GM12878 (cell line): ENCODE measurements at regions not wholly inside any gene's neighbourhood (a gene's known extent, or its start where the extent isn't known, plus 50 kb on each side); places are given as distances from the start of the nearest gene placed in this dataset.

Source experiments
- ATAC-seq: fragments of 200-7000 bp; cut with Tn5 transposase; 3 replicates; pipeline ENCODE4 v1.9.1; 2020; ENCODE audit warnings: mild to moderate bottlenecking, moderate library complexity
- BruUV-seq: library from RNA; stranded (reverse); fragments of 400-500 nt; replicated peaks from 2 replicates; lab custom pipeline; 2021; lab: Mats Ljungman, UMichigan
- CTCF ChIA-PET: fragments of 300-600 bp; sonication (Branson Sonifier 250); formaldehyde crosslinking; extraction: SDS; loops from one replicate; lab custom pipeline; 2021; ENCODE audit warnings: inconsistent platforms; lab: Yijun Ruan, JAX
- POLR2A ChIA-PET: fragments of 350-600 bp; formaldehyde crosslinking; extraction: SDS; loops from one replicate; lab custom pipeline; 2021; ENCODE audit warnings: inconsistent platforms; lab: Charles Lee
- RAD21 ChIA-PET: fragments of 300-600 bp; sonication (Branson Sonifier 250); formaldehyde crosslinking; loops from one replicate; lab custom pipeline; 2023; ENCODE audit warnings: antibody characterized with exemption; ENCODE audit not compliant: unreplicated experiment; lab: Charles Lee
- SMC1A ChIA-PET: fragments of 300-600 bp; sonication (Branson Sonifier 250); formaldehyde crosslinking; loops from one replicate; lab custom pipeline; 2023; ENCODE audit not compliant: unreplicated experiment, uncharacterized antibody; lab: Charles Lee
- DNase-seq: peaks from one replicate; pipeline ENCODE4 v3.0.0-alpha.2; 2011; ENCODE audit warnings: low read depth, low spot score
- FAIRE-seq: peaks from 3 replicates; lab custom pipeline; 2011; peaks lifted over from hg19 to GRCh38; lab: Jason Lieb, UNC
- H2AFZ ChIP-seq: 2 replicates; pipeline ENCODE4 v1.6.0; 2011; ENCODE audit warnings: low read depth, low read length, control low read depth; ENCODE audit not compliant: control insufficient read depth
- H3K27ac ChIP-seq: 2 replicates; pipeline ENCODE4 v1.5.1; 2011; ENCODE audit warnings: control low read depth; ENCODE audit not compliant: control insufficient read depth, insufficient read depth
- H3K27me3 ChIP-seq, 2 experiments: replicated peaks in 1 of 2; 2 replicates each; pipeline versions ENCODE4 v1.6.0 to v1.6.1; 2011; ENCODE audit warnings: low read length in 1 of 2; ENCODE audit not compliant: control insufficient read depth in 2 of 2, insufficient read depth in 2 of 2
- H3K36me3 ChIP-seq, 2 experiments: 2 replicates each; pipeline ENCODE4 v1.5.1; 2011; ENCODE audit warnings: low read length in 1 of 2; ENCODE audit not compliant: control insufficient read depth in 2 of 2, insufficient read depth in 2 of 2
- H3K4me1 ChIP-seq: 2 replicates; pipeline ENCODE4 v1.6.1; 2011; ENCODE audit warnings: mild to moderate bottlenecking, low read length, moderate library complexity, mixed read lengths; ENCODE audit not compliant: control insufficient read depth, insufficient read depth
- H3K4me2 ChIP-seq: 2 replicates; pipeline ENCODE4 v1.6.0; 2011; ENCODE audit warnings: control low read depth; ENCODE audit not compliant: control insufficient read depth, insufficient read depth
- H3K4me3 ChIP-seq: fragments of 200-600 bp; sonication (generic); 2 replicates; pipeline ENCODE4 v1.5.1; 2016
- H3K79me2 ChIP-seq: 2 replicates; pipeline ENCODE4 v1.6.0; 2011; ENCODE audit warnings: low read length; ENCODE audit not compliant: control insufficient read depth, insufficient read depth
- H3K9ac ChIP-seq: 2 replicates; pipeline ENCODE4 v1.8.0; 2011; ENCODE audit warnings: low read length, control low read depth, mixed read lengths; ENCODE audit not compliant: control insufficient read depth, insufficient read depth
- H3K9me3 ChIP-seq: replicated peaks from 3 replicates; pipeline ENCODE4 v1.5.1; 2011; ENCODE audit warnings: mild to moderate bottlenecking, low read length; ENCODE audit not compliant: control insufficient read depth, insufficient read depth
- H4K20me1 ChIP-seq: 2 replicates; pipeline ENCODE4 v1.6.0; 2011; ENCODE audit not compliant: control insufficient read depth, insufficient read depth
- BCL11A ChIP-seq: IDR thresholded peaks from 2 replicates; pipeline ENCODE4 v1.6.1; 2011; ENCODE audit warnings: low read depth, low read length
- BHLHE40 ChIP-seq, 2 experiments: fragments of 450-650 bp in 1 of 2; IDR thresholded peaks; 2 replicates each; pipeline ENCODE4 v1.6.1; 2011 to 2017; ENCODE audit warnings: low read depth in 2 of 2, borderline replicate concordance in 1 of 2, improper control_type of control experiment in 1 of 2, low read length in 1 of 2, mild to moderate bottlenecking in 1 of 2
- BRCA1 ChIP-seq: IDR thresholded peaks from 2 replicates; pipeline ENCODE4 v1.6.1; 2011; ENCODE audit warnings: low read depth, low read length, improper control_type of control experiment
- EGR1 ChIP-seq, 2 experiments: IDR thresholded peaks; 1 replicate in 1 of 2; 2 replicates in 1 of 2; pipeline ENCODE4 v1.6.1; 2011 to 2012; ENCODE audit warnings: low read depth in 2 of 2, low read length in 2 of 2, borderline replicate concordance in 1 of 2, mild to moderate bottlenecking in 1 of 2, moderate library complexity in 1 of 2
- ESRRA ChIP-seq: IDR thresholded peaks from 2 replicates; pipeline ENCODE4 v1.6.1; 2012; ENCODE audit warnings: mild to moderate bottlenecking, low read length, improper control_type of control experiment
- ETV6 ChIP-seq, 2 experiments: fragments of 450-650 bp in 1 of 2; IDR thresholded peaks in 1 of 2; conservative IDR thresholded peaks in 1 of 2; 2 replicates each; pipeline ENCODE4 v1.6.1; 2014; ENCODE audit warnings: antibody characterized with exemption in 1 of 2, borderline replicate concordance in 1 of 2, low read depth in 1 of 2, mild to moderate bottlenecking in 1 of 2, moderate library complexity in 1 of 2
- JUNB ChIP-seq: IDR thresholded peaks from 2 replicates; pipeline ENCODE4 v1.6.1; 2016; ENCODE audit warnings: antibody characterized with exemption, mild to moderate bottlenecking
- LARP7 ChIP-seq: fragments of 450-650 bp; IDR thresholded peaks from 2 replicates; pipeline ENCODE4 v1.6.1; 2017; ENCODE audit warnings: mild to moderate bottlenecking
- MLLT1 ChIP-seq: fragments of 450-650 bp; IDR thresholded peaks from 2 replicates; pipeline ENCODE4 v1.6.1; 2016; ENCODE audit warnings: mild to moderate bottlenecking
- PAX5 ChIP-seq: IDR thresholded peaks from 2 replicates; pipeline ENCODE4 v1.6.1; 2011; ENCODE audit warnings: low read depth, low read length, borderline replicate concordance
- POU2F2 ChIP-seq: IDR thresholded peaks from 3 replicates; pipeline ENCODE4 v1.6.1; 2011; ENCODE audit warnings: low read depth, mild to moderate bottlenecking, low read length, borderline replicate concordance
- RCOR1 ChIP-seq: conservative IDR thresholded peaks from 2 replicates; pipeline ENCODE4 v1.6.1; 2012; ENCODE audit warnings: low read depth, low read length, improper control_type of control experiment
- REST ChIP-seq: IDR thresholded peaks from 2 replicates; pipeline ENCODE4 v1.6.1; 2012; ENCODE audit warnings: mild to moderate bottlenecking, low read depth, low read length
- RFX5 ChIP-seq: IDR thresholded peaks from 2 replicates; pipeline ENCODE4 v1.6.1; 2011; ENCODE audit warnings: low read depth, low read length, improper control_type of control experiment
- SUZ12 ChIP-seq: fragments of 200-600 bp; sonication (generic); IDR thresholded peaks from one replicate; pipeline ENCODE4 v1.6.1; 2018; ENCODE audit warnings: antibody characterized with exemption, mild to moderate bottlenecking; ENCODE audit not compliant: unreplicated experiment
- TCF3 ChIP-seq: IDR thresholded peaks from 2 replicates; pipeline ENCODE4 v1.6.1; 2012; ENCODE audit warnings: low read depth, mild to moderate bottlenecking, low read length, borderline replicate concordance; ENCODE audit not compliant: insufficient read depth
- ZNF622 ChIP-seq: fragments of 450-650 bp; IDR thresholded peaks from 2 replicates; pipeline ENCODE4 v1.6.1; 2017; ENCODE audit warnings: mild to moderate bottlenecking, inconsistent platforms
- WGBS: methylation state at CpG from one replicate; pipeline ENCODE4 v1.1.6; 2016; ENCODE audit warnings: low lambda C conversion rate; ENCODE audit not compliant: insufficient replicate concordance, insufficient coverage; ENCODE audit errors: missing lambda C conversion rate; 5-methylcytosine and 5-hydroxymethylcytosine counted together
- in situ Hi-C: fragments of 300-500 bp; cut with MboI; formaldehyde crosslinking; loops from 9 replicates; pipeline ENCODE4 v1.14.3; 2018; ENCODE audit warnings: mixed read lengths
- intact Hi-C: fragments of 100-400 bp; cut with micrococcal nuclease; formaldehyde crosslinking; loops from one replicate; pipeline ENCODE4 v1.14.2; 2022; ENCODE audit not compliant: unreplicated experiment
- TF ChIP-seq, protein P1 (sequence below): IDR thresholded peaks from 2 replicates; pipeline ENCODE4 v1.6.1; 2011; ENCODE audit warnings: mild to moderate bottlenecking, low read depth, low read length, moderate library complexity; ENCODE audit not compliant: insufficient replicate concordance

DNA sequence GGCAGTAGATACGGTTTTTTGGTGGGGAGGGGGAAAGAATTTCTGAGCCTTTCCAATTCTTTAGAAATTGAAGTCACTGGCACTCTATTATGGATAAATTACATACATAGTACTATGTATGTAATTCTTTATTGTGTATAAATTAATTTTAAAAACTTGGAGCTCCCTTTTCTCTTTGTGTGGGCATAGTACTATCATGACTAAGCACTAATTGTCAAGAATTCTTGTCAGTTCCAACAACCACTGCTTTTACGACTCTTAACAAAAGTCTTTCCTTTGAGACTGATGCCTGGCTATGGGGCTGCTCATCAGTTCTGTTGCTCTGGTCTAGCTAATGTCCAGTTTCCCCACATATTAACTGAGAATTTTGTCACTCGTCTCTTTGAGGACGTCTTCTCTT lies 365.3 kb upstream of the RNF32 start:
- CTCF ChIA-PET, result no interaction called here
- no peak overlapping the region for H3K4me2 ChIP-seq
- no peaks in the 10 kb centered on the region for H3K27me3 ChIP-seq
- TF ChIP-seq, protein P1, sequence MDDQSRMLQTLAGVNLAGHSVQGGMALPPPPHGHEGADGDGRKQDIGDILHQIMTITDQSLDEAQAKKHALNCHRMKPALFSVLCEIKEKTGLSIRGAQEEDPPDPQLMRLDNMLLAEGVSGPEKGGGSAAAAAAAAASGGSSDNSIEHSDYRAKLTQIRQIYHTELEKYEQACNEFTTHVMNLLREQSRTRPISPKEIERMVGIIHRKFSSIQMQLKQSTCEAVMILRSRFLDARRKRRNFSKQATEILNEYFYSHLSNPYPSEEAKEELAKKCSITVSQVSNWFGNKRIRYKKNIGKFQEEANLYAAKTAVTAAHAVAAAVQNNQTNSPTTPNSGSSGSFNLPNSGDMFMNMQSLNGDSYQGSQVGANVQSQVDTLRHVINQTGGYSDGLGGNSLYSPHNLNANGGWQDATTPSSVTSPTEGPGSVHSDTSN, result no peak
- no peak for TF ChIP-seq PAX5
- no peak for TF ChIP-seq ETV6 (conservative IDR thresholded peaks at IDR 0.05 in 1 of 2, IDR thresholded peaks at IDR 0.05 in 1 of 2; ENCODE audit: borderline replicate concordance in 1 of 2, low read depth in 1 of 2)
- no peak for TF ChIP-seq BCL11A
- TF ChIP-seq MLLT1, result no peak
- no peak for TF ChIP-seq BRCA1
- no peak for TF ChIP-seq JUNB
- TF ChIP-seq ZNF622, result no peak
- TF ChIP-seq BHLHE40 (IDR thresholded peaks at IDR 0.05; ENCODE audit: borderline replicate concordance in 1 of 2, low read depth in 2 of 2, low read length in 1 of 2), result no peak
- TF ChIP-seq RCOR1, result no peak
- TF ChIP-seq TCF3, result no peak
- no peak for TF ChIP-seq EGR1 (IDR thresholded peaks at IDR 0.05; ENCODE audit: borderline replicate concordance in 1 of 2, low read depth in 2 of 2, low read length in 2 of 2)
- no peak for TF ChIP-seq LARP7
- no peak for TF ChIP-seq ESRRA
- TF ChIP-seq REST, result no peak
- TF ChIP-seq SUZ12, result no peak
- no peak for TF ChIP-seq POU2F2
- TF ChIP-seq RFX5, result no peak
- intact Hi-C loops (loop anchor here (1.0 kb wide), 1 partner anchor 17 kb away; no protein-coding TSS in a partner anchor), in situ Hi-C loops (no loop called here)
- WGBS, result 38% methylated on average over 4 of the region's 4 CpGs
- no peaks in the 10 kb centered on the region for H3K4me1 ChIP-seq
- FAIRE-seq (no peak), ATAC-seq (no peak), DNase-seq (no peak)
- H3K9ac ChIP-seq, result no peak overlapping the region
- H4K20me1 ChIP-seq, result no peaks in the 10 kb centered on the region
- RAD21 ChIA-PET, result no interaction called here
- SMC1A ChIA-PET, result no interaction called here
- H3K36me3 ChIP-seq, result no peaks in the 10 kb centered on the region
- H2AFZ ChIP-seq, result no peak overlapping the region
- H3K27ac ChIP-seq, result no peak overlapping the region
- H3K4me3 ChIP-seq, result no peak overlapping the region
- POLR2A ChIA-PET, result no interaction called here
- BruUV-seq, result no TSS peak
- H3K9me3 ChIP-seq, result no peaks in the 10 kb centered on the region
- H3K79me2 ChIP-seq, result no peaks in the 10 kb centered on the region
